Gastrocnemius medialis (tissue), 4 donors: ENCODE measurements at regions not wholly inside any gene's neighbourhood (a gene's known extent, or its start where the extent isn't known, plus 50 kb on each side); places are given as distances from the start of the nearest gene placed in this dataset.

Experiments
- POLR2A ChIP-seq, 2 donors: fragments of 450-650 bp; IDR thresholded peaks; one replicate each; pipeline ENCODE4 v1.6.1; 2017; ENCODE audit warnings: antibody characterized with exemption in 2 of 2, mild to moderate bottlenecking in 2 of 2, moderate library complexity in 2 of 2
- TF ChIP-seq, protein P1 (sequence below), 5 experiments: fragments of 450-650 bp in 3 of 5; fragments of 200-600 bp in 2 of 5; sonication (generic) in 2 of 5; IDR thresholded peaks in 4 of 5; conservative IDR thresholded peaks in 1 of 5; 1 replicate in 4 of 5; 2 replicates in 1 of 5; pipeline ENCODE4 v1.5.1; 2016 to 2019; ENCODE audit warnings: antibody characterized with exemption in 5 of 5, mild to moderate bottlenecking in 3 of 5, moderate library complexity in 3 of 5

DNA sequence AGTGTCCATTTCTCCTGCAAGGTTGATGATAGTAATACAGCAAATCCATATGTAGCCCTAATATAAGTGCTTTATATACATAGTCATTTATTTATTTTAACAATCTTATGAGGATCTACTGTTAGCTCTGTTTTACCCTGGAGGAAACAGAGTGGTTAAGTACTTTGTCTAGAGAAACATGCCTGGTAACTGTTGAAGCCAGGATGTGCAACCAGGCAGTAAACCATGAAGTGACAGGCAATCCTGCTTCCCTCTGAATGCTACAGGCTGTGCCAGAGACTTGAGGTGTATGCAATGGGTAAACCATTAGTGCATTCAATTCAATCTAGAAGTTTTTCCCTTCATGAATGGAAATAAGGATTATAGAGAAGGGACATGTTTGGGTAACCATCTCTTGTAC, 911.0 kb downstream of the PCDH17 start:
- no peak for TF ChIP-seq POLR2A (IDR thresholded peaks at IDR 0.05)
- TF ChIP-seq, protein P1, sequence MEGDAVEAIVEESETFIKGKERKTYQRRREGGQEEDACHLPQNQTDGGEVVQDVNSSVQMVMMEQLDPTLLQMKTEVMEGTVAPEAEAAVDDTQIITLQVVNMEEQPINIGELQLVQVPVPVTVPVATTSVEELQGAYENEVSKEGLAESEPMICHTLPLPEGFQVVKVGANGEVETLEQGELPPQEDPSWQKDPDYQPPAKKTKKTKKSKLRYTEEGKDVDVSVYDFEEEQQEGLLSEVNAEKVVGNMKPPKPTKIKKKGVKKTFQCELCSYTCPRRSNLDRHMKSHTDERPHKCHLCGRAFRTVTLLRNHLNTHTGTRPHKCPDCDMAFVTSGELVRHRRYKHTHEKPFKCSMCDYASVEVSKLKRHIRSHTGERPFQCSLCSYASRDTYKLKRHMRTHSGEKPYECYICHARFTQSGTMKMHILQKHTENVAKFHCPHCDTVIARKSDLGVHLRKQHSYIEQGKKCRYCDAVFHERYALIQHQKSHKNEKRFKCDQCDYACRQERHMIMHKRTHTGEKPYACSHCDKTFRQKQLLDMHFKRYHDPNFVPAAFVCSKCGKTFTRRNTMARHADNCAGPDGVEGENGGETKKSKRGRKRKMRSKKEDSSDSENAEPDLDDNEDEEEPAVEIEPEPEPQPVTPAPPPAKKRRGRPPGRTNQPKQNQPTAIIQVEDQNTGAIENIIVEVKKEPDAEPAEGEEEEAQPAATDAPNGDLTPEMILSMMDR (IDR thresholded peaks at IDR 0.05 in 4 of 5, conservative IDR thresholded peaks at IDR 0.05 in 1 of 5), result no peak
